H1 (cell line): ENCODE measurements at regions not wholly inside any gene's neighbourhood (a gene's known extent, or its start where the extent isn't known, plus 50 kb on each side); places are given as distances from the start of the nearest gene placed in this dataset.
A peak's percentile ranks its signal among the peaks of the same experiment; 100 is the strongest.

Source experiments
- CTCF ChIA-PET: fragments of 300-600 bp; sonication (Branson Sonifier 250); formaldehyde crosslinking; loops from one replicate; lab custom pipeline; 2021; ENCODE audit not compliant: partially characterized antibody; lab: Charles Lee
- POLR2A ChIA-PET: fragments of 300-600 bp; sonication (Branson Sonifier 250); formaldehyde crosslinking; loops from one replicate; lab custom pipeline; 2021; ENCODE audit warnings: inconsistent platforms; ENCODE audit not compliant: partially characterized antibody; lab: Charles Lee
- DNase-seq, 2 experiments: peaks; one replicate each; pipeline versions ENCODE4 v3.0.0 to v3.0.0-alpha.2; 2010 to 2022; ENCODE audit warnings: low spot score in 2 of 2, low read depth in 1 of 2, mixed read lengths in 1 of 2
- FAIRE-seq: peaks from 2 replicates; lab custom pipeline; 2011; peaks lifted over from hg19 to GRCh38; lab: Jason Lieb, UNC
- H2AFZ ChIP-seq: 2 replicates; pipeline ENCODE4 v1.8.1; 2012; ENCODE audit warnings: low read length, inconsistent platforms
- H2AK5ac ChIP-seq: 2 replicates; pipeline ENCODE4 v1.6.1; 2013; ENCODE audit warnings: low read depth, low read length
- H2BK120ac ChIP-seq: replicated peaks from 2 replicates; pipeline ENCODE3; 2013; ENCODE audit warnings: low read depth, low read length, inconsistent platforms
- H2BK12ac ChIP-seq: 2 replicates; pipeline ENCODE4 v1.6.1; 2013; ENCODE audit warnings: low read depth, low read length
- H2BK15ac ChIP-seq: 2 replicates; pipeline ENCODE4 v1.6.1; 2013; ENCODE audit warnings: low read length
- H2BK20ac ChIP-seq: 2 replicates; pipeline ENCODE4 v1.6.1; 2013; ENCODE audit warnings: low read length
- H2BK5ac ChIP-seq: 2 replicates; pipeline ENCODE4 v1.6.1; 2013; ENCODE audit warnings: low read depth, low read length
- H3K14ac ChIP-seq: 2 replicates; pipeline ENCODE4 v1.6.1; 2013; ENCODE audit warnings: inconsistent platforms; ENCODE audit not compliant: insufficient read length
- H3K18ac ChIP-seq: 2 replicates; pipeline ENCODE4 v1.6.1; 2013; ENCODE audit warnings: low read length; ENCODE audit errors: extremely low read depth
- H3K23ac ChIP-seq: 2 replicates; pipeline ENCODE4 v1.6.1; 2013; ENCODE audit warnings: inconsistent platforms; ENCODE audit not compliant: insufficient read length
- H3K23me2 ChIP-seq: 2 replicates; pipeline ENCODE4 v1.6.1; 2013; ENCODE audit warnings: low read depth, low read length
- H3K27ac ChIP-seq: 2 replicates; pipeline ENCODE4 v1.6.1; 2011; ENCODE audit warnings: low read depth, low read length, inconsistent platforms
- H3K27me3 ChIP-seq, 4 experiments: replicated peaks in 1 of 4; 1 replicate in 1 of 4; 2 replicates in 3 of 4; pipeline versions ENCODE4 v1.6.1 to v1.8.1; 2011 to 2013; ENCODE audit warnings: low read length in 3 of 4, mild to moderate bottlenecking in 3 of 4, inconsistent platforms in 2 of 4, mixed read lengths in 2 of 4, moderate library complexity in 1 of 4; ENCODE audit not compliant: control insufficient read depth in 3 of 4, insufficient read depth in 3 of 4; ENCODE audit errors: extremely low read depth in 1 of 4
- H3K36me3 ChIP-seq, 4 experiments: 2 replicates each; pipeline versions ENCODE4 v1.6.1 to v1.8.1; 2011 to 2013; ENCODE audit warnings: mild to moderate bottlenecking in 4 of 4, low read length in 3 of 4, moderate library complexity in 2 of 4, control low read depth in 1 of 4, inconsistent platforms in 1 of 4; ENCODE audit not compliant: insufficient read depth in 4 of 4, control insufficient read depth in 2 of 4
- H3K4ac ChIP-seq: replicated peaks from 2 replicates; pipeline ENCODE3; 2013; ENCODE audit warnings: low read length, low read depth, mixed read lengths, inconsistent platforms; ENCODE audit not compliant: insufficient read length
- H3K4me1 ChIP-seq, 4 experiments: replicated peaks in 1 of 4; 1 replicate in 1 of 4; 2 replicates in 3 of 4; pipeline versions ENCODE4 v1.6.1 to v1.8.1; 2011 to 2013; ENCODE audit warnings: low read length in 3 of 4, inconsistent platforms in 2 of 4, mixed read lengths in 1 of 4; ENCODE audit not compliant: insufficient read depth in 4 of 4, control insufficient read depth in 3 of 4
- H3K4me2 ChIP-seq, 2 experiments: 2 replicates each; pipeline versions ENCODE4 v1.6.1 to v1.8.1; 2011 to 2013; ENCODE audit warnings: low read depth in 2 of 2, low read length in 2 of 2, control low read depth in 1 of 2, inconsistent platforms in 1 of 2, mild to moderate bottlenecking in 1 of 2; ENCODE audit not compliant: insufficient read depth in 1 of 2
- H3K4me3 ChIP-seq, 4 experiments: fragments of 200-600, 300-600 bp in 1 of 4; sonication (generic), shearing (Covaris generic), sonication (Bioruptor Twin) in 1 of 4; 2 replicates each; pipeline versions ENCODE4 v1.5.1 to v1.8.1; 2011 to 2016; ENCODE audit warnings: low read length in 4 of 4, low read depth in 3 of 4, control low read depth in 2 of 4, inconsistent platforms in 2 of 4, mild to moderate bottlenecking in 2 of 4, mixed read lengths in 1 of 4, moderate library complexity in 1 of 4; ENCODE audit not compliant: insufficient read depth in 2 of 4; ENCODE audit errors: extremely low read depth in 1 of 4
- H3K56ac ChIP-seq: replicated peaks from 2 replicates; pipeline ENCODE3; 2013; ENCODE audit warnings: low read depth, mild to moderate bottlenecking, mixed read lengths, low read length, inconsistent platforms; ENCODE audit not compliant: insufficient read length
- H3K79me1 ChIP-seq: 2 replicates; pipeline ENCODE4 v1.6.1; 2013; ENCODE audit warnings: low read depth, low read length, control low read depth
- H3K79me2 ChIP-seq, 2 experiments: 2 replicates each; pipeline versions ENCODE4 v1.6.1 to v1.8.1; 2012 to 2013; ENCODE audit warnings: low read length in 2 of 2, mild to moderate bottlenecking in 2 of 2, inconsistent platforms in 1 of 2; ENCODE audit not compliant: insufficient read depth in 2 of 2, control insufficient read depth in 1 of 2
- H3K9ac ChIP-seq, 4 experiments: replicated peaks in 1 of 4; 1 replicate in 1 of 4; 2 replicates in 3 of 4; pipeline versions ENCODE4 v1.6.1 to v1.8.1; 2011 to 2013; ENCODE audit warnings: low read depth in 3 of 4, low read length in 3 of 4, control low read depth in 2 of 4, mild to moderate bottlenecking in 2 of 4, moderate library complexity in 2 of 4, inconsistent platforms in 1 of 4; ENCODE audit errors: extremely low read depth in 1 of 4
- H3K9me3 ChIP-seq, 2 experiments: 2 replicates each; pipeline versions ENCODE4 v1.6.1 to v1.8.1; 2012 to 2013; ENCODE audit warnings: mild to moderate bottlenecking in 2 of 2, moderate library complexity in 2 of 2, control low read depth in 1 of 2, inconsistent platforms in 1 of 2, low read depth in 1 of 2, low read length in 1 of 2, mixed read lengths in 1 of 2; ENCODE audit not compliant: insufficient read depth in 2 of 2
- H4K20me1 ChIP-seq, 2 experiments: replicated peaks in 1 of 2; 2 replicates each; pipeline versions ENCODE3 to v1.8.1; 2011 to 2013; ENCODE audit warnings: inconsistent platforms in 2 of 2, low read length in 2 of 2, mild to moderate bottlenecking in 1 of 2; ENCODE audit not compliant: insufficient read depth in 2 of 2, control insufficient read depth in 1 of 2
- H4K5ac ChIP-seq: 2 replicates; pipeline ENCODE4 v1.6.1; 2013; ENCODE audit warnings: low read length, low read depth, mixed read lengths, inconsistent platforms; ENCODE audit not compliant: insufficient read length
- H4K8ac ChIP-seq: 2 replicates; pipeline ENCODE4 v1.8.0; 2013; ENCODE audit warnings: mild to moderate bottlenecking, moderate library complexity, low read length, inconsistent platforms; ENCODE audit not compliant: insufficient read depth; ENCODE audit errors: extremely low read depth
- H4K91ac ChIP-seq: replicated peaks from 2 replicates; pipeline ENCODE3; 2013; ENCODE audit warnings: low read length, mixed read lengths, inconsistent platforms; ENCODE audit not compliant: insufficient read length
- CTCF ChIP-seq, 3 experiments: IDR thresholded peaks; 1 replicate in 2 of 3; 2 replicates in 1 of 3; pipeline versions ENCODE4 v1.5.1 to v1.6.1; 2011; ENCODE audit warnings: low read length in 3 of 3, mild to moderate bottlenecking in 3 of 3, inconsistent platforms in 2 of 3, low read depth in 1 of 3, moderate library complexity in 1 of 3; ENCODE audit not compliant: insufficient read depth in 1 of 3; ENCODE audit errors: control extremely low read depth in 1 of 3
- MAX ChIP-seq: IDR thresholded peaks from 2 replicates; pipeline ENCODE4 v1.6.1; 2012; ENCODE audit warnings: inconsistent platforms
- POU5F1 ChIP-seq: IDR thresholded peaks from 2 replicates; pipeline ENCODE4 v1.6.1; 2011; ENCODE audit warnings: low read depth, mild to moderate bottlenecking, low read length, moderate library complexity
- SP4 ChIP-seq: IDR thresholded peaks from 2 replicates; pipeline ENCODE4 v1.6.1; 2012; ENCODE audit warnings: low read length, inconsistent platforms
- TAF7 ChIP-seq: optimal IDR thresholded peaks from 2 replicates; pipeline ENCODE3; 2011; ENCODE audit warnings: low read depth, mild to moderate bottlenecking, inconsistent platforms, low read length, moderate library complexity, borderline replicate concordance
- WGBS, 2 experiments: shearing (Covaris generic) in 1 of 2; methylation state at CpG; one replicate each; pipeline versions ENCODE4 v1.1.6 to v1.1.7; 2013 to 2015; ENCODE audit warnings: low lambda C conversion rate in 2 of 2, mixed read lengths in 2 of 2, inconsistent platforms in 1 of 2, low coverage in 1 of 2, missing lambda C conversion rate in 1 of 2; ENCODE audit not compliant: insufficient replicate concordance in 2 of 2, insufficient coverage in 1 of 2, insufficient read length in 1 of 2; ENCODE audit errors: extremely low coverage in 1 of 2, missing lambda C conversion rate in 1 of 2; 5-methylcytosine and 5-hydroxymethylcytosine counted together

DNA sequence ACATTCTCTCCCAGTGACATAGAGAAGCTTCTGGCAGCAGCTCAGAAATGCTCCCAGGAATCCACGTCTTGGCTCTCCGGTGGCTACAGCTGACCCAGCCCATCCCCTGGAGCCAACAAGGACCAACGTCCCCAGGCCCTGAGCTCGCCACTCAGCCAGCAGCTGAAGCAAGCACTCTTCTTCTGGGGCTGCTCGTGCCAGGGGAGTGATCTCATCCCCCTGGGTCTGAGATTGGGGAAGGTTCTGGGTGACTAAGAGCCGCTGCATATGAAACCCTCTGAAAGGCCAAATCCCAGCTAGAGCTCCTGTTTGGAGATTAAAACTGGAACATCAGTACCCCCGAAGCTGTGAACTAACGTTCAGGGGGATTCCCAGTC lies 487.9 kb downstream of the NPHP4 start:
- Histone ChIP-seq H3K23ac (no peak overlapping the region), H3K36me3 (no peaks in the 10 kb centered on the region), H2BK120ac (no peak overlapping the region), H3K23me2 (no peaks in the 10 kb centered on the region), H2AK5ac (no peak overlapping the region), H3K27ac (no peak overlapping the region), H2BK12ac (no peak overlapping the region), H3K79me1 (no peaks in the 10 kb centered on the region), H3K9ac (no peak overlapping the region; a peak in 1 of 7 replicates), H2BK20ac (no peak overlapping the region), H3K14ac (no peak overlapping the region), H4K8ac (no peak overlapping the region), H4K91ac (no peak overlapping the region), H3K9me3 (no peaks in the 10 kb centered on the region), H3K4me3 (no peak overlapping the region), H3K56ac (no peak overlapping the region), H3K4ac (no peak overlapping the region), H2BK5ac (no peak overlapping the region), H2AFZ (no peak overlapping the region), H3K4me2 (no peak overlapping the region), H3K79me2 (no peaks in the 10 kb centered on the region), H4K20me1 (no peaks in the 10 kb centered on the region), H3K27me3 (no peaks in the 10 kb centered on the region; a peak in 2 of 7 replicates), H4K5ac (no peak overlapping the region), H3K18ac (no peak overlapping the region), H3K4me1 (no peaks in the 10 kb centered on the region; a peak in 2 of 7 replicates), H2BK15ac (no peak overlapping the region)
- DNase-seq (no peak), FAIRE-seq (no peak)
- ChIA-PET CTCF (interaction anchor here (0.9 to 4.4 kb wide), 10 partner anchors 11 to 323 kb away, joined by 3 to 12 read pairs (median 4); no protein-coding TSS in a partner anchor), POLR2A (no interaction called here)
- 89% methylated on average over 8 of the region's 8 CpGs; no CpG with 5 or more reads in 1 of the 2 experiments for WGBS, 2 experiments
- TF ChIP-seq MAX (no peak), TAF7 (no peak), SP4 (no peak), CTCF (IDR thresholded peaks at IDR 0.05; ENCODE audit: control extremely low read depth in 1 of 3, insufficient read depth in 1 of 3, low read depth in 1 of 3, low read length in 3 of 3) (peak in 1 of 3 experiments; percentile 28; a peak in 1 of 4 replicates), POU5F1 (no peak)
